DOHH2 (cell line): ENCODE measurements at regions not wholly inside any gene's neighbourhood (a gene's known extent, or its start where the extent isn't known, plus 50 kb on each side); places are given as distances from the start of the nearest gene placed in this dataset.

Source experiments
- H3F3A ChIP-seq: fragments of 200-600 bp; sonication (generic), shearing (Covaris generic); 2 replicates; pipeline ENCODE4 v1.6.0; 2016; ENCODE audit warnings: antibody characterized with exemption, mild to moderate bottlenecking; ENCODE audit not compliant: control insufficient read depth, insufficient read depth
- H3K27ac ChIP-seq: fragments of 200-600 bp; sonication (generic); 2 replicates; pipeline ENCODE4 v1.5.1; 2014; ENCODE audit warnings: low read depth, mild to moderate bottlenecking, low read length, moderate library complexity
- H3K27me3 ChIP-seq: fragments of 200-600 bp; sonication (generic); 2 replicates; pipeline ENCODE4 v1.6.1; 2014; ENCODE audit warnings: mild to moderate bottlenecking, low read length, mixed read lengths; ENCODE audit not compliant: control insufficient read depth
- H3K36me3 ChIP-seq: fragments of 200-600 bp; sonication (generic); 2 replicates; pipeline ENCODE4 v1.6.1; 2014; ENCODE audit warnings: mild to moderate bottlenecking, low read length, moderate library complexity, mixed read lengths; ENCODE audit not compliant: control insufficient read depth
- H3K4me1 ChIP-seq: fragments of 200-600 bp; sonication (generic); 2 replicates; pipeline ENCODE4 v1.6.1; 2014; ENCODE audit warnings: mild to moderate bottlenecking, low read length, mixed read lengths; ENCODE audit not compliant: control insufficient read depth
- H3K4me2 ChIP-seq: fragments of 200-600 bp; sonication (generic); 2 replicates; pipeline ENCODE4 v1.6.0; 2014; ENCODE audit warnings: mild to moderate bottlenecking, low read length, moderate library complexity
- H3K4me3 ChIP-seq: fragments of 200-600 bp; sonication (generic); 2 replicates; pipeline ENCODE4 v1.5.1; 2014; ENCODE audit warnings: mild to moderate bottlenecking, low read length, mixed read lengths
- H3K79me2 ChIP-seq: fragments of 200-600 bp; sonication (generic); 2 replicates; pipeline ENCODE4 v1.6.1; 2014; ENCODE audit warnings: mild to moderate bottlenecking, low read length, mixed read lengths; ENCODE audit not compliant: control insufficient read depth
- H3K9me2 ChIP-seq: fragments of 200-600 bp; sonication (generic); replicated peaks from 2 replicates; pipeline ENCODE4 v1.6.1; 2014; ENCODE audit warnings: mild to moderate bottlenecking, low read length, mixed read lengths; ENCODE audit not compliant: control insufficient read depth
- H3K9me3 ChIP-seq: fragments of 200-600 bp; sonication (generic); 2 replicates; pipeline ENCODE4 v1.6.1; 2014; ENCODE audit warnings: antibody characterized with exemption, low read length, mixed read lengths; ENCODE audit not compliant: control insufficient read depth, insufficient read depth
- H4K20me1 ChIP-seq: fragments of 200-600 bp; sonication (generic); 2 replicates; pipeline ENCODE4 v1.6.0; 2014; ENCODE audit warnings: low read depth, mild to moderate bottlenecking, antibody characterized with exemption, low read length, moderate library complexity; ENCODE audit not compliant: control insufficient read depth, insufficient read depth
- EZH2phosphoT487 ChIP-seq: fragments of 200-600 bp; sonication (generic); IDR thresholded peaks from 2 replicates; pipeline ENCODE4 v1.6.1; 2017; ENCODE audit warnings: borderline replicate concordance, mild to moderate bottlenecking, antibody characterized with exemption, low read length, moderate library complexity, mixed read lengths
- TF ChIP-seq, protein P1 (sequence below): fragments of 200-600 bp; sonication (generic); IDR thresholded peaks from one replicate; pipeline ENCODE4 v1.5.1; 2014; ENCODE audit warnings: antibody characterized with exemption, mild to moderate bottlenecking, low read depth, low read length; ENCODE audit not compliant: poor library complexity, severe bottlenecking

DNA sequence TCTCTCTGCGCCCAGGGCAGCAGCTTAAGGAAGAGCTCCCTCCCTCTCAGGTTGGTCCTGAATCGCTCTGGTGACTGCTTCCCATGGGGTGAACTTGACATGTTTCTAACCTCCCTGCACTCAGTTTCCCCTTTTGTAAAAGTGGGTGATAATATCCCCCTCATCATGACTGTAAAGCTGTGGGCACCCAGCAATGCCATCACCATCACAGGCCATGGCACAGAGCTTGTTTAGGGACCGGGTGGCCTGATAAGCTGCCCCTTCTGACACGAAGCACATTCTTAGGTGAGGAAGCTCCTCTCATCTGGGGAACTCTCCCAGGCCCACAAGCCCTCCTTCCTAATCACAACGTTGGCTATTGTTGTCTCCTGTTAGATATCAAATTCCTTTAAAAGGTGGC, 972.8 kb upstream of the ZNF722 start:
- no peak overlapping the region for H3K4me3 ChIP-seq
- no peak for TF ChIP-seq EZH2phosphoT487
- TF ChIP-seq, protein P1, sequence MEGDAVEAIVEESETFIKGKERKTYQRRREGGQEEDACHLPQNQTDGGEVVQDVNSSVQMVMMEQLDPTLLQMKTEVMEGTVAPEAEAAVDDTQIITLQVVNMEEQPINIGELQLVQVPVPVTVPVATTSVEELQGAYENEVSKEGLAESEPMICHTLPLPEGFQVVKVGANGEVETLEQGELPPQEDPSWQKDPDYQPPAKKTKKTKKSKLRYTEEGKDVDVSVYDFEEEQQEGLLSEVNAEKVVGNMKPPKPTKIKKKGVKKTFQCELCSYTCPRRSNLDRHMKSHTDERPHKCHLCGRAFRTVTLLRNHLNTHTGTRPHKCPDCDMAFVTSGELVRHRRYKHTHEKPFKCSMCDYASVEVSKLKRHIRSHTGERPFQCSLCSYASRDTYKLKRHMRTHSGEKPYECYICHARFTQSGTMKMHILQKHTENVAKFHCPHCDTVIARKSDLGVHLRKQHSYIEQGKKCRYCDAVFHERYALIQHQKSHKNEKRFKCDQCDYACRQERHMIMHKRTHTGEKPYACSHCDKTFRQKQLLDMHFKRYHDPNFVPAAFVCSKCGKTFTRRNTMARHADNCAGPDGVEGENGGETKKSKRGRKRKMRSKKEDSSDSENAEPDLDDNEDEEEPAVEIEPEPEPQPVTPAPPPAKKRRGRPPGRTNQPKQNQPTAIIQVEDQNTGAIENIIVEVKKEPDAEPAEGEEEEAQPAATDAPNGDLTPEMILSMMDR = no peak
- no peaks in the 10 kb centered on the region for H3K36me3 ChIP-seq
- no peaks in the 10 kb centered on the region for H3K9me2 ChIP-seq
- no peaks in the 10 kb centered on the region for H3K79me2 ChIP-seq
- H3F3A ChIP-seq = no peaks in the 10 kb centered on the region
- no peaks in the 10 kb centered on the region for H3K27me3 ChIP-seq
- no peak overlapping the region for H3K4me2 ChIP-seq
- H4K20me1 ChIP-seq = no peaks in the 10 kb centered on the region
- no peaks in the 10 kb centered on the region for H3K4me1 ChIP-seq
- no peak overlapping the region for H3K27ac ChIP-seq
- H3K9me3 ChIP-seq = peaks cover 40% of the 10 kb centered on the region; the same call in 1 of the 2 replicates

GRCh38 chr7:63027075-63027474, 971.6 kb upstream of the ZNF722 start:
- TF ChIP-seq, protein P1 = no peak
- TF ChIP-seq EZH2phosphoT487 = no peak
- no peak overlapping the region for H3K4me3 ChIP-seq

DNA sequence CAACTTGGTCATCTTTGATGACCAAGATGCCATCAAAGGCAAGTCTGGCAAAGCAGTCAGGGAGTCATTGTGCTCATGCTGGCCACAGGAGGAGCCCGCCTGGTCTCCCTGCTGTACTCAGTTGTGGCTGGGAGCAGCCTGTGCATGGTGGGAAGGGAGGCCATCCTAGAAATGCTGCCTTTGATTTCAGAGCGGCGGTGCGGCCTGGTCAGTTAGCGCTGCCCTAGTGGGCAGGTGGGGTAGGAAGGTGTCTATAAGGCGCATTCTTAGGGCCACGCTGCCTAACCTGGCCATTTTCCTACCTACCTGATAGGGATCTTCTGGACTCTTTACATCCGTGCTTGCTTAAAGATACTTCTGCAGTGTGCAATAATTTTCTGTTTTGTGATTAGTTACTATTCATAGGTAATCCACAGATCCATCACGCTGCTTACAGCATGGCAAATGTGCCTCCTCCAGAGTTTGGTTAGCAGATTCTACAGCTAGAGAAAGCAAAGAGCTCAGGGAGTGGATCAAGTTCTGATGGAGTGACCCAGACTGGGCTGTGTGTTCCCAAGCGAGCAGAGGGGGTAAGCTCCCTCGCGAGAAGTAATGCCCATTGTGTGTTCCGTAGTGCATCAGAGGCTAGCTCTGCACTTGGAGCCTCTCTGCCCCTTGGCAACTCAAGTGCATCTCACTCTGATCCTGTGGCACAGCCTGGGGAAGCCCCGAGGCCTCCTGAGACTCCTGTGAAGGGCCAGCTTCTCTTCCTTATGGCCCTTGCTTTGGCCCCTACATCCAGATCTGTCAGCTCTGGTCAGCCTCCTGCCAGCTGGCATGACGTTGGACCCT, 970.1 kb upstream of the ZNF722 start:
- Histone ChIP-seq H3K9me3 (peaks cover 28% of the 10 kb centered on the region; the same call in 1 of the 2 replicates), H3K4me3 (no peak overlapping the region), H3K79me2 (no peaks in the 10 kb centered on the region), H3K36me3 (no peaks in the 10 kb centered on the region), H3F3A (no peaks in the 10 kb centered on the region), H3K4me2 (no peak overlapping the region), H3K4me1 (no peaks in the 10 kb centered on the region), H3K27me3 (no peaks in the 10 kb centered on the region), H4K20me1 (no peaks in the 10 kb centered on the region), H3K9me2 (no peaks in the 10 kb centered on the region), H3K27ac (no peak overlapping the region)
- TF ChIP-seq, protein P1 = no peak
- TF ChIP-seq EZH2phosphoT487 = no peak

More at GRCh38 chr7:63027075-63027474, 971.6 kb upstream of the ZNF722 start:
- H3K4me2 ChIP-seq = no peak overlapping the region
- H3K4me1 ChIP-seq = no peaks in the 10 kb centered on the region
- H3K79me2 ChIP-seq = no peaks in the 10 kb centered on the region
- H3K27ac ChIP-seq = no peak overlapping the region
- peaks cover 40% of the 10 kb centered on the region; the same call in 1 of the 2 replicates for H3K9me3 ChIP-seq
- no peaks in the 10 kb centered on the region for H3K36me3 ChIP-seq
- H3K9me2 ChIP-seq = no peaks in the 10 kb centered on the region
- H3K27me3 ChIP-seq = no peaks in the 10 kb centered on the region
- H3F3A ChIP-seq = no peaks in the 10 kb centered on the region
- H4K20me1 ChIP-seq = no peaks in the 10 kb centered on the region
